ENCODE measurements at regions not wholly inside any gene's neighbourhood (a gene's known extent, or its start where the extent isn't known, plus 50 kb on each side); places are given as distances from the start of the nearest gene placed in this dataset.

GRCh38 chr13:72657379-72657778 lies 70.0 kb downstream of the MZT1 start:
- DNase-seq = no peak
- H3K9me3 ChIP-seq = no peaks in the 10 kb centered on the region
- no peaks in the 10 kb centered on the region for H3K4me1 ChIP-seq
- no peak overlapping the region for H3K27ac ChIP-seq
- no peaks in the 10 kb centered on the region for H3K36me3 ChIP-seq
- no peak for TF ChIP-seq CTCF (IDR thresholded peaks at IDR 0.05)
- intact Hi-C loops (cut with DNase I) = no loop called here
- H3K9ac ChIP-seq (ENCODE audit: low read depth in 2 of 2, low read length in 2 of 2) = no peak overlapping the region
- H3K4me3 ChIP-seq = no peak overlapping the region
- H3K27me3 ChIP-seq = no peaks in the 10 kb centered on the region

GRCh38 chr13:72656357-72656756 lies 71.1 kb downstream of the MZT1 start:
- intact Hi-C loops (cut with DNase I) = no loop called here
- no peaks in the 10 kb centered on the region for H3K36me3 ChIP-seq
- H3K9ac ChIP-seq (ENCODE audit: low read depth in 2 of 2, low read length in 2 of 2) = no peak overlapping the region
- H3K9me3 ChIP-seq = no peaks in the 10 kb centered on the region
- H3K4me1 ChIP-seq = no peaks in the 10 kb centered on the region
- no peak overlapping the region for H3K27ac ChIP-seq
- H3K27me3 ChIP-seq = no peaks in the 10 kb centered on the region
- no peak for DNase-seq
- TF ChIP-seq CTCF (IDR thresholded peaks at IDR 0.05) = no peak
- no peak overlapping the region for H3K4me3 ChIP-seq

GRCh38 chr13:72653506-72653905 lies 73.9 kb downstream of the MZT1 start:
- H3K27ac ChIP-seq = no peak overlapping the region
- H3K9me3 ChIP-seq = no peaks in the 10 kb centered on the region
- intact Hi-C loops (cut with DNase I) = no loop called here
- no peak for TF ChIP-seq CTCF (IDR thresholded peaks at IDR 0.05)
- no peak overlapping the region for H3K9ac ChIP-seq (ENCODE audit: low read depth in 2 of 2, low read length in 2 of 2)
- H3K27me3 ChIP-seq = no peaks in the 10 kb centered on the region
- no peak for DNase-seq
- no peaks in the 10 kb centered on the region for H3K4me1 ChIP-seq
- H3K36me3 ChIP-seq = no peaks in the 10 kb centered on the region
- H3K4me3 ChIP-seq = no peak overlapping the region

GRCh38 chr13:72652681-72653080 lies 74.7 kb downstream of the MZT1 start:
- Histone ChIP-seq H3K27ac (no peak overlapping the region), H3K9me3 (no peaks in the 10 kb centered on the region), H3K27me3 (no peaks in the 10 kb centered on the region), H3K4me3 (no peak overlapping the region), H3K4me1 (no peaks in the 10 kb centered on the region), H3K36me3 (no peaks in the 10 kb centered on the region), H3K9ac (ENCODE audit: low read depth in 2 of 2, low read length in 2 of 2) (no peak overlapping the region)
- DNase-seq = no peak
- intact Hi-C loops (cut with DNase I) = no loop called here
- no peak for TF ChIP-seq CTCF (IDR thresholded peaks at IDR 0.05)

GRCh38 chr13:72651144-72651543 lies 76.3 kb downstream of the MZT1 start:
- intact Hi-C loops (cut with DNase I) = no loop called here
- no peaks in the 10 kb centered on the region for H3K36me3 ChIP-seq
- H3K4me1 ChIP-seq = no peaks in the 10 kb centered on the region
- no peaks in the 10 kb centered on the region for H3K27me3 ChIP-seq
- TF ChIP-seq CTCF (IDR thresholded peaks at IDR 0.05) = no peak
- no peak overlapping the region for H3K27ac ChIP-seq
- no peak overlapping the region for H3K4me3 ChIP-seq
- H3K9me3 ChIP-seq = no peaks in the 10 kb centered on the region
- no peak overlapping the region for H3K9ac ChIP-seq (ENCODE audit: low read depth in 2 of 2, low read length in 2 of 2)
- DNase-seq = no peak

All from colonic mucosa (tissue), 4 donors.